GM23338 (cell line): ENCODE measurements at regions not wholly inside any gene's neighbourhood (a gene's known extent, or its start where the extent isn't known, plus 50 kb on each side); places are given as distances from the start of the nearest gene placed in this dataset.

Source experiments
- ATAC-seq: fragments of 200-7000 bp; cut with Tn5 transposase; 3 replicates; pipeline ENCODE4 v1.9.1; 2020
- DNase-seq: peaks from one replicate; pipeline ENCODE4 v3.0.0-alpha.2; 2015; ENCODE audit warnings: low spot score
- H2AFZ ChIP-seq: fragments of 200-600 bp; sonication (generic); 2 replicates; pipeline ENCODE4 v1.8.0; 2016; ENCODE audit warnings: antibody characterized with exemption, mild to moderate bottlenecking, moderate library complexity
- H3F3A ChIP-seq: fragments of 200-600 bp; sonication (generic); replicated peaks from 2 replicates; pipeline ENCODE4 v1.8.0; 2017; ENCODE audit warnings: antibody characterized with exemption, mixed run types, low read depth
- H3K27ac ChIP-seq: fragments of 200-600 bp; sonication (generic); 2 replicates; pipeline ENCODE4 v1.6.1; 2016; ENCODE audit warnings: low read depth
- H3K27me3 ChIP-seq: fragments of 200-600 bp; sonication (generic); 2 replicates; pipeline ENCODE4 v1.8.0; 2016; ENCODE audit warnings: mild to moderate bottlenecking, mixed run types, moderate library complexity; ENCODE audit not compliant: insufficient read depth
- H3K36me3 ChIP-seq: fragments of 200-600 bp; sonication (generic); 2 replicates; pipeline ENCODE4 v1.8.0; 2016; ENCODE audit warnings: mild to moderate bottlenecking; ENCODE audit not compliant: insufficient read depth
- H3K4me1 ChIP-seq: fragments of 200-600 bp; sonication (generic); 2 replicates; pipeline ENCODE4 v1.8.0; 2016; ENCODE audit warnings: mild to moderate bottlenecking, moderate library complexity; ENCODE audit not compliant: insufficient read depth
- H3K4me2 ChIP-seq: fragments of 200-600 bp; sonication (generic); 2 replicates; pipeline ENCODE4 v1.7.1; 2017; ENCODE audit warnings: mixed run types
- H3K4me3 ChIP-seq: fragments of 200-600 bp; sonication (generic); 2 replicates; pipeline ENCODE4 v1.6.1; 2016; ENCODE audit warnings: mixed run types
- H3K79me2 ChIP-seq: fragments of 200-600 bp; sonication (generic); replicated peaks from 2 replicates; pipeline ENCODE4 v1.8.0; 2017; ENCODE audit warnings: mild to moderate bottlenecking; ENCODE audit not compliant: insufficient read depth
- H3K9me2 ChIP-seq: fragments of 200-600 bp; sonication (generic); 2 replicates; pipeline ENCODE4 v1.8.0; 2017; ENCODE audit not compliant: insufficient read depth
- H4K20me1 ChIP-seq: fragments of 200-600 bp; sonication (generic); replicated peaks from 2 replicates; pipeline ENCODE4 v1.8.0; 2017; ENCODE audit warnings: mild to moderate bottlenecking; ENCODE audit not compliant: insufficient read depth
- H3K27ac Mint-ChIP-seq: 2 replicates; pipeline ENCODE4 v1.8.0; 2020; ENCODE audit warnings: inconsistent platforms, mild to moderate bottlenecking, moderate library complexity, mixed read lengths
- H3K27me3 Mint-ChIP-seq: 3 replicates; pipeline ENCODE4 v1.8.0; 2022; ENCODE audit warnings: low read depth, mild to moderate bottlenecking, moderate library complexity, mixed read lengths, inconsistent platforms; ENCODE audit not compliant: insufficient read depth, poor library complexity
- H3K36me3 Mint-ChIP-seq: 3 replicates; pipeline ENCODE4 v1.8.0; 2021; ENCODE audit warnings: low read depth, mild to moderate bottlenecking, inconsistent platforms, moderate library complexity, mixed read lengths
- H3K4me1 Mint-ChIP-seq: 3 replicates; pipeline ENCODE4 v1.8.0; 2020; ENCODE audit warnings: mild to moderate bottlenecking, inconsistent platforms, mixed read lengths
- H3K4me3 Mint-ChIP-seq: 3 replicates; pipeline ENCODE4 v1.8.0; 2021; ENCODE audit warnings: moderate library complexity, mild to moderate bottlenecking, inconsistent platforms, mixed read lengths
- H3K9me3 Mint-ChIP-seq: 3 replicates; pipeline ENCODE4 v1.8.0; 2020; ENCODE audit warnings: moderate library complexity, mild to moderate bottlenecking, inconsistent platforms, mixed read lengths
- CREB1 ChIP-seq: fragments of 250-450 bp; sonication (Bioruptor Pico); IDR thresholded peaks from 2 replicates; pipeline ENCODE4 v1.5.0; 2020; ENCODE audit warnings: low read depth, mild to moderate bottlenecking, moderate library complexity
- ETS1 ChIP-seq: IDR thresholded peaks from 2 replicates; pipeline ENCODE4 v1.6.1; 2016; ENCODE audit warnings: antibody characterized with exemption
- EZH2 ChIP-seq: fragments of 200-600 bp; sonication (generic); IDR thresholded peaks from one replicate; pipeline ENCODE4 v1.8.0; 2017; ENCODE audit warnings: antibody characterized with exemption, mild to moderate bottlenecking, low read depth; ENCODE audit not compliant: unreplicated experiment
- JUNB ChIP-seq: IDR thresholded peaks from one replicate; pipeline ENCODE4 v1.6.1; 2016; ENCODE audit warnings: antibody characterized with exemption; ENCODE audit not compliant: unreplicated experiment
- REST ChIP-seq: IDR thresholded peaks from one replicate; pipeline ENCODE4 v1.6.1; 2018; ENCODE audit warnings: antibody characterized with exemption; ENCODE audit not compliant: unreplicated experiment
- STAT1 ChIP-seq: IDR thresholded peaks from one replicate; pipeline ENCODE4 v1.6.1; 2016; ENCODE audit warnings: antibody characterized with exemption; ENCODE audit not compliant: unreplicated experiment
- ZNF331 ChIP-seq: fragments of 250-450 bp; sonication (Bioruptor Pico); IDR thresholded peaks from 2 replicates; pipeline ENCODE4 v1.5.0; 2020; ENCODE audit warnings: low read depth, mild to moderate bottlenecking, moderate library complexity
- ZNF462 ChIP-seq: fragments of 250-450 bp; sonication (Bioruptor Pico); IDR thresholded peaks from 2 replicates; pipeline ENCODE4 v1.5.0; 2020; ENCODE audit warnings: mild to moderate bottlenecking, moderate library complexity

GRCh38 chr2:57828221-57828620, 218.4 kb upstream of the VRK2 start:
- no peaks in the 10 kb centered on the region for H3K79me2 ChIP-seq
- no peaks in the 10 kb centered on the region for H3F3A ChIP-seq
- H3K27ac ChIP-seq: no peak overlapping the region
- no peaks in the 10 kb centered on the region for H3K36me3 ChIP-seq
- no peaks in the 10 kb centered on the region for H3K4me1 ChIP-seq
- H3K9me3 Mint-ChIP-seq: peaks cover 6% of the 10 kb centered on the region; the same call in 1 of the 3 replicates
- ATAC-seq (no peak), DNase-seq (no peak)
- H4K20me1 ChIP-seq: no peaks in the 10 kb centered on the region
- no peak overlapping the region for H3K4me3 Mint-ChIP-seq
- no peak overlapping the region for H3K27ac Mint-ChIP-seq
- H3K27me3 ChIP-seq: no peaks in the 10 kb centered on the region
- H3K36me3 Mint-ChIP-seq: no peaks in the 10 kb centered on the region
- no peak overlapping the region for H3K4me2 ChIP-seq
- H3K4me1 Mint-ChIP-seq: no peaks in the 10 kb centered on the region
- no peak overlapping the region for H2AFZ ChIP-seq
- no peak for TF ChIP-seq ZNF462 (CRISPR knock-in tag)
- TF ChIP-seq JUNB: no peak
- TF ChIP-seq CREB1: no peak
- TF ChIP-seq EZH2: no peak
- H3K4me3 ChIP-seq: no peak overlapping the region
- no peaks in the 10 kb centered on the region for H3K9me2 ChIP-seq
- H3K27me3 Mint-ChIP-seq: peaks cover 1% of the 10 kb centered on the region

GRCh38 chr2:57834666-57835065, 211.9 kb upstream of the VRK2 start:
- no peak overlapping the region for H3K4me2 ChIP-seq
- no peaks in the 10 kb centered on the region for H3K4me1 ChIP-seq
- H3K27ac Mint-ChIP-seq: no peak overlapping the region
- no peaks in the 10 kb centered on the region for H3K79me2 ChIP-seq
- ATAC-seq (no peak), DNase-seq (no peak)
- H3K4me3 ChIP-seq: no peak overlapping the region
- peak overlapping the region; percentile 39; the same call in 1 of the 2 replicates for H2AFZ ChIP-seq
- no peak overlapping the region for H3K27ac ChIP-seq
- H3K27me3 Mint-ChIP-seq: no peaks in the 10 kb centered on the region
- H3K9me3 Mint-ChIP-seq: no peaks in the 10 kb centered on the region
- no peaks in the 10 kb centered on the region for H3K27me3 ChIP-seq
- H3K36me3 Mint-ChIP-seq: no peaks in the 10 kb centered on the region
- no peaks in the 10 kb centered on the region for H3F3A ChIP-seq
- H3K4me1 Mint-ChIP-seq: no peaks in the 10 kb centered on the region
- H3K4me3 Mint-ChIP-seq: no peak overlapping the region
- TF ChIP-seq EZH2: no peak
- TF ChIP-seq ZNF331 (CRISPR knock-in tag): no peak
- TF ChIP-seq STAT1: no peak
- TF ChIP-seq ETS1: no peak
- TF ChIP-seq CREB1: no peak
- TF ChIP-seq REST: no peak
- H4K20me1 ChIP-seq: no peaks in the 10 kb centered on the region
- no peaks in the 10 kb centered on the region for H3K36me3 ChIP-seq
- no peaks in the 10 kb centered on the region for H3K9me2 ChIP-seq
